SU-DHL-6 (cell line): ENCODE measurements at regions not wholly inside any gene's neighbourhood (a gene's known extent, or its start where the extent isn't known, plus 50 kb on each side); places are given as distances from the start of the nearest gene placed in this dataset.

ENCODE experiments used
- EZH2phosphoT487 ChIP-seq: fragments of 200-600 bp; sonication (generic), shearing (Covaris generic); conservative IDR thresholded peaks from 2 replicates; pipeline ENCODE4 v1.6.1; 2018; ENCODE audit warnings: mild to moderate bottlenecking, antibody characterized with exemption, low read length, moderate library complexity, mixed read lengths
- TF ChIP-seq, protein P1 (sequence below): fragments of 200-600 bp; sonication (generic); IDR thresholded peaks from one replicate; pipeline ENCODE4 v1.5.1; 2017; ENCODE audit warnings: antibody characterized with exemption, mild to moderate bottlenecking, low read length, moderate library complexity; ENCODE audit not compliant: insufficient read depth, poor library complexity, severe bottlenecking

DNA sequence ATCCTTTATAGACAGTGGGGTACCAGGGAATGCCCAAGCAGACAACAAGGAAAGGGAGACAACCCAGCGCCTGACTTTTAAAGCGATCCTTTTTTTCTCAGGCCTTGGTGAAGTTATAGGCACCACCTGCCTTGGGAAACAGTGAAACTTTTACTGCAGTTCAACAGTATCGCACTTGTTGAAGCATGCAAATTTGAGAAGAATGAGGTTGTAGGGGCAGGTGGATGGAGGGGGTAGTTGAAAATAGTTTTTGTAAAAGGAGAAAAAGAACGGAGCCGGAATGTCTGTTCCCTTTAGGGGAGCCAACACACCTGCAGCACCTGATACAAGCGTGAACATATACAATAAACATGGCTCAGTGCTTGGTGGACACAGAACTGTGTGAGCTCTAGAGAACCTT is 190.2 kb upstream of the NR3C1 start:
- TF ChIP-seq, protein P1, sequence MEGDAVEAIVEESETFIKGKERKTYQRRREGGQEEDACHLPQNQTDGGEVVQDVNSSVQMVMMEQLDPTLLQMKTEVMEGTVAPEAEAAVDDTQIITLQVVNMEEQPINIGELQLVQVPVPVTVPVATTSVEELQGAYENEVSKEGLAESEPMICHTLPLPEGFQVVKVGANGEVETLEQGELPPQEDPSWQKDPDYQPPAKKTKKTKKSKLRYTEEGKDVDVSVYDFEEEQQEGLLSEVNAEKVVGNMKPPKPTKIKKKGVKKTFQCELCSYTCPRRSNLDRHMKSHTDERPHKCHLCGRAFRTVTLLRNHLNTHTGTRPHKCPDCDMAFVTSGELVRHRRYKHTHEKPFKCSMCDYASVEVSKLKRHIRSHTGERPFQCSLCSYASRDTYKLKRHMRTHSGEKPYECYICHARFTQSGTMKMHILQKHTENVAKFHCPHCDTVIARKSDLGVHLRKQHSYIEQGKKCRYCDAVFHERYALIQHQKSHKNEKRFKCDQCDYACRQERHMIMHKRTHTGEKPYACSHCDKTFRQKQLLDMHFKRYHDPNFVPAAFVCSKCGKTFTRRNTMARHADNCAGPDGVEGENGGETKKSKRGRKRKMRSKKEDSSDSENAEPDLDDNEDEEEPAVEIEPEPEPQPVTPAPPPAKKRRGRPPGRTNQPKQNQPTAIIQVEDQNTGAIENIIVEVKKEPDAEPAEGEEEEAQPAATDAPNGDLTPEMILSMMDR, result no peak
- TF ChIP-seq EZH2phosphoT487, result no peak
